AG04449 (cell line): ENCODE measurements at regions not wholly inside any gene's neighbourhood (a gene's known extent, or its start where the extent isn't known, plus 50 kb on each side); places are given as distances from the start of the nearest gene placed in this dataset.
"Not testable (repeated sequence)": the region's sequence is repeated elsewhere in the genome, so short reads cannot be mapped to it uniquely, and the experiment has no call there.

ENCODE experiments used
- CTCF ChIA-PET: fragments of 350-600 bp; formaldehyde crosslinking; extraction: SDS; loops from one replicate; lab custom pipeline; 2021; ENCODE audit warnings: antibody characterized with exemption; lab: Yijun Ruan, JAX
- POLR2A ChIA-PET: fragments of 400-600, 350-600 bp; formaldehyde crosslinking; extraction: SDS; loops from one replicate; lab custom pipeline; 2020; ENCODE audit warnings: antibody characterized with exemption, inconsistent platforms; lab: Yijun Ruan, JAX
- DNase-seq: peaks from one replicate; pipeline ENCODE4 v3.0.0-alpha.2; 2010; ENCODE audit warnings: low read depth, low spot score
- H3K4me3 ChIP-seq: 2 replicates; pipeline ENCODE4 v1.5.1; 2011; ENCODE audit warnings: low read depth, mild to moderate bottlenecking, control low read depth, low read length
- TF ChIP-seq, protein P1 (sequence below): IDR thresholded peaks from one replicate; pipeline ENCODE4 v1.5.1; 2011; ENCODE audit warnings: mild to moderate bottlenecking, moderate library complexity, low read length, control low read depth, inconsistent platforms; ENCODE audit not compliant: insufficient read depth; ENCODE audit errors: missing control alignments

- H3K4me3 ChIP-seq: no peak overlapping the region
- DNase-seq: no peak
- TF ChIP-seq, protein P1, sequence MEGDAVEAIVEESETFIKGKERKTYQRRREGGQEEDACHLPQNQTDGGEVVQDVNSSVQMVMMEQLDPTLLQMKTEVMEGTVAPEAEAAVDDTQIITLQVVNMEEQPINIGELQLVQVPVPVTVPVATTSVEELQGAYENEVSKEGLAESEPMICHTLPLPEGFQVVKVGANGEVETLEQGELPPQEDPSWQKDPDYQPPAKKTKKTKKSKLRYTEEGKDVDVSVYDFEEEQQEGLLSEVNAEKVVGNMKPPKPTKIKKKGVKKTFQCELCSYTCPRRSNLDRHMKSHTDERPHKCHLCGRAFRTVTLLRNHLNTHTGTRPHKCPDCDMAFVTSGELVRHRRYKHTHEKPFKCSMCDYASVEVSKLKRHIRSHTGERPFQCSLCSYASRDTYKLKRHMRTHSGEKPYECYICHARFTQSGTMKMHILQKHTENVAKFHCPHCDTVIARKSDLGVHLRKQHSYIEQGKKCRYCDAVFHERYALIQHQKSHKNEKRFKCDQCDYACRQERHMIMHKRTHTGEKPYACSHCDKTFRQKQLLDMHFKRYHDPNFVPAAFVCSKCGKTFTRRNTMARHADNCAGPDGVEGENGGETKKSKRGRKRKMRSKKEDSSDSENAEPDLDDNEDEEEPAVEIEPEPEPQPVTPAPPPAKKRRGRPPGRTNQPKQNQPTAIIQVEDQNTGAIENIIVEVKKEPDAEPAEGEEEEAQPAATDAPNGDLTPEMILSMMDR: no peak
- CTCF ChIA-PET: no interaction called here
- POLR2A ChIA-PET: no interaction called here
Observed at GRCh38 chr9:75552941-75553340, 337.5 kb upstream of the PCSK5 start.

DNA sequence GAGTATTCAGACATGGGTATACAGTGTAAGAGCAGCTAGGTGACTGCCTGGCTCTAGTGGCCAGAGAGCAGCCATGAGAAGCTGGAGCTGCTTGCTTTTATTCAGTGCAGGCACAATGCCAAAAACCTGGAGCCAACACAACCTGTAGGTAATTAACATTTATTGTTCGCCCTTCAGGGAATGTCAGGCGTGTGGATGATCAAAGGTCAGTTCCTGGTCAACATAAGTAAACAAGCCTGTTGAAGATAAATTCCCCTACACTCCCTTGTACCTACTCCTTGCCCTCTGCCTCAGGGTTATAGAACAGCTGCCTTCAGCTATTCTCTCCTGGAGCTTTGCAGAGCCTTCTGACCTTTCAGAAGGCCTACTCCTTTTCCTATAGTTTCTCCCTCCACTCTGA, 323.7 kb upstream of the PCSK5 start:
- DNase-seq: not testable (repeated sequence)

GRCh38 chr9:75570538-75570937, 319.9 kb upstream of the PCSK5 start:
- TF ChIP-seq, protein P1: no peak
- no peak overlapping the region for H3K4me3 ChIP-seq
- CTCF ChIA-PET: no interaction called here
- no peak for DNase-seq
- POLR2A ChIA-PET: no interaction called here

More for the DNA sequence above, 323.7 kb upstream of the PCSK5 start:
- H3K4me3 ChIP-seq, POLR2A ChIA-PET, CTCF ChIA-PET: not testable (repeated sequence)

DNA sequence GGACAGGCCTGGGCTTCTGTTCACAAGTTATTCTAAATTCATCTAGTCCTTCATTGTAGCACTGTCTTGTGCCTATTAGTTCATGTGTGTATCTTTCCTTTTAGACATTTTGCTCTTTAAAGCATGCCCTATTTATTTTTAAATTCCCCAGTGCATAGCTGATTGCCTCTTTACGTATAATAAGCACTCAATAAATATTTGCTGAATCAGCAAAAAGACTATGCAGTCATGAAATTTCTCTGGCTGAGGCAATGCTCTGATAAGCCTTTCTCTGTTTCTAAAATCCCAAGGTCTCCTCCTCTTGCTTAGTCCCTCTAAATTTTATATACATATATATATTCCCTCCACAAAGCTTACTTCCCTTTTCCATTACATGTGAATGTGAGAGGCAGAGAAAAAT, 315.9 kb upstream of the PCSK5 start:
- H3K4me3 ChIP-seq: no peak overlapping the region
- ChIA-PET POLR2A (no interaction called here), CTCF (no interaction called here)
- DNase-seq: no peak
- TF ChIP-seq, protein P1: no peak

GRCh38 chr9:75582870-75583269, 307.6 kb upstream of the PCSK5 start:
- no peak overlapping the region for H3K4me3 ChIP-seq
- no peak for DNase-seq
- POLR2A ChIA-PET: no interaction called here
- TF ChIP-seq, protein P1: no peak
- CTCF ChIA-PET: no interaction called here

- CTCF ChIA-PET: no interaction called here
- DNase-seq: no peak
Observed at GRCh38 chr9:75588808-75589207, 301.7 kb upstream of the PCSK5 start.

DNA sequence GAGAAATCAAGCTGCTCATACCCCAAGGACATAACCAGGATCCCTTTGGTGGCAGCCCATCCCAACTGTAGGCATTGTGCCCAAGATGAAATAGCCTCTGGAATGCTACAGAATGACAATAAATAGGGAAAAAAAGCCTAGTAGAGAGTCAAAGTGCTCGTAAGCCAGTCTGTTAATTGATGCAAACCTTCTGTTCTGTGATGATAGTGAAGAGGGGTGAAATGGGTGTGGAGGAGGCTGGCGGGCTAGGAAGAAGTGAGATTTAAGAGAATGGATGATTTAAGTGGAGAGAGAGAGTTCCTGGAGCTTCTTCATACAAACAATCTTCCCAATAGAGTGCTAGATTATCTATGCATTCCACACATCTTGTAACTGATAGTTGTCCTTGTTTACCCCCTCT, 301.0 kb upstream of the PCSK5 start:
- CTCF ChIA-PET: no interaction called here
- POLR2A ChIA-PET: no interaction called here
- H3K4me3 ChIP-seq: no peak overlapping the region
- TF ChIP-seq, protein P1: no peak
- no peak for DNase-seq

More at GRCh38 chr9:75588808-75589207, 301.7 kb upstream of the PCSK5 start:
- POLR2A ChIA-PET: no interaction called here
- H3K4me3 ChIP-seq: no peak overlapping the region
- TF ChIP-seq, protein P1: no peak
